Caco-2 (cell line): ENCODE measurements at regions not wholly inside any gene's neighbourhood (a gene's known extent, or its start where the extent isn't known, plus 50 kb on each side); places are given as distances from the start of the nearest gene placed in this dataset.
"Not testable (repeated sequence)": the region's sequence is repeated elsewhere in the genome, so short reads cannot be mapped to it uniquely, and the experiment has no call there.

Experiments used
- BruUV-seq: library from RNA; stranded (reverse); fragments of 400-500 nt; replicated peaks from 2 replicates; lab custom pipeline; 2021; lab: Mats Ljungman, UMichigan
- CTCF ChIA-PET: fragments of 300-600 bp; sonication (Branson Sonifier 250); formaldehyde crosslinking; loops from one replicate; lab custom pipeline; 2022; ENCODE audit warnings: antibody characterized with exemption; lab: Charles Lee
- POLR2A ChIA-PET: fragments of 300-600 bp; sonication (Branson Sonifier 250); formaldehyde crosslinking; loops from one replicate; lab custom pipeline; 2022; ENCODE audit warnings: antibody characterized with exemption; lab: Charles Lee
- DNase-seq, 2 experiments: peaks; one replicate each; pipeline versions ENCODE4 v3.0.0 to v3.0.0-alpha.2; 2020 to 2022
- H3K27me3 ChIP-seq: replicated peaks from 2 replicates; pipeline ENCODE4 v1.6.0; 2011; ENCODE audit warnings: low read length; ENCODE audit not compliant: control insufficient read depth, insufficient read depth
- H3K36me3 ChIP-seq: 2 replicates; pipeline ENCODE4 v1.5.1; 2011; ENCODE audit warnings: low read length; ENCODE audit not compliant: control insufficient read depth, insufficient read depth
- H3K4me1 ChIP-seq: fragments of 250-450 bp; sonication (Bioruptor Pico); 2 replicates; pipeline ENCODE4 v1.5.1; 2020; ENCODE audit warnings: mild to moderate bottlenecking
- H3K4me3 ChIP-seq: 2 replicates; pipeline ENCODE4 v1.5.1; 2011; ENCODE audit warnings: low read depth, mild to moderate bottlenecking, control low read depth, low read length
- H3K9me3 ChIP-seq: fragments of 250-450 bp; sonication (Bioruptor Pico); 2 replicates; pipeline ENCODE4 v1.5.1; 2020; ENCODE audit warnings: mild to moderate bottlenecking, moderate library complexity
- H3K27ac Mint-ChIP-seq: one replicate; pipeline ENCODE4 v1.8.0; 2022; ENCODE audit warnings: mixed read lengths; ENCODE audit not compliant: unreplicated experiment
- H3K27me3 Mint-ChIP-seq: one replicate; pipeline ENCODE4 v1.8.0; 2022; ENCODE audit warnings: mixed read lengths; ENCODE audit not compliant: insufficient read depth, unreplicated experiment
- H3K36me3 Mint-ChIP-seq: one replicate; pipeline ENCODE4 v1.8.0; 2022; ENCODE audit warnings: mild to moderate bottlenecking, mixed read lengths; ENCODE audit not compliant: insufficient read depth, unreplicated experiment
- H3K4me1 Mint-ChIP-seq: one replicate; pipeline ENCODE4 v1.8.0; 2022; ENCODE audit warnings: low read depth, mixed read lengths; ENCODE audit not compliant: unreplicated experiment
- H3K4me3 Mint-ChIP-seq: one replicate; pipeline ENCODE4 v1.8.0; 2022; ENCODE audit warnings: mild to moderate bottlenecking, moderate library complexity, mixed read lengths; ENCODE audit not compliant: unreplicated experiment
- H3K9me3 Mint-ChIP-seq: one replicate; pipeline ENCODE4 v1.8.0; 2022; ENCODE audit warnings: mixed read lengths; ENCODE audit not compliant: unreplicated experiment
- CTCF ChIP-seq, 2 experiments: fragments of 200-600 bp in 1 of 2; IDR thresholded peaks; 1 replicate in 1 of 2; 2 replicates in 1 of 2; pipeline versions ENCODE4 v1.5.1 to v1.8.0; 2011 to 2022; ENCODE audit warnings: antibody characterized with exemption in 1 of 2, control low read depth in 1 of 2, inconsistent platforms in 1 of 2, low read depth in 1 of 2, low read length in 1 of 2, mild to moderate bottlenecking in 1 of 2, moderate library complexity in 1 of 2; ENCODE audit not compliant: insufficient read depth in 1 of 2, severe bottlenecking in 1 of 2, unreplicated experiment in 1 of 2
- intact Hi-C: fragments of 100-400 bp; cut with micrococcal nuclease; formaldehyde crosslinking; loops from one replicate; pipeline ENCODE4 v1.10.0; 2022; ENCODE audit not compliant: unreplicated experiment

GRCh38 chr2:207341804-207342203 is 176.1 kb upstream of the KLF7 start:
- POLR2A ChIA-PET: no interaction called here
- TF ChIP-seq CTCF (IDR thresholded peaks at IDR 0.05; ENCODE audit: insufficient read depth in 1 of 2, low read depth in 1 of 2, low read length in 1 of 2, severe bottlenecking in 1 of 2, unreplicated experiment in 1 of 2): no peak
- CTCF ChIA-PET: interaction anchor here (0.6 kb wide), 1 partner anchor 66 kb away, joined by 3 read pairs; no protein-coding TSS in a partner anchor
- peak in 1 of 2 experiments; percentile 26 for DNase-seq
- no peak overlapping the region for H3K4me3 ChIP-seq
- no TSS peak for BruUV-seq
- no peaks in the 10 kb centered on the region for H3K4me1 ChIP-seq
- H3K27me3 ChIP-seq: no peaks in the 10 kb centered on the region; the same call in 1 of the 2 replicates
- no peaks in the 10 kb centered on the region for H3K9me3 ChIP-seq
- Mint-ChIP-seq H3K4me1 (no peaks in the 10 kb centered on the region), H3K4me3 (no peak overlapping the region), H3K27me3 (no peaks in the 10 kb centered on the region), H3K36me3 (no peaks in the 10 kb centered on the region), H3K27ac (no peak overlapping the region), H3K9me3 (no peaks in the 10 kb centered on the region)
- intact Hi-C loops: loop anchor here (1.0 to 5.0 kb wide), 2 partner anchors 85 to 542 kb away; no protein-coding TSS in a partner anchor
- no peaks in the 10 kb centered on the region for H3K36me3 ChIP-seq

GRCh38 chr2:207344596-207345394 is 179.0 kb upstream of the KLF7 start:
- H3K27me3 Mint-ChIP-seq, H3K4me3 Mint-ChIP-seq, H3K4me1 ChIP-seq, H3K4me3 ChIP-seq, H3K27me3 ChIP-seq, H3K27ac Mint-ChIP-seq, H3K9me3 ChIP-seq, H3K36me3 ChIP-seq, BruUV-seq, POLR2A ChIA-PET, H3K36me3 Mint-ChIP-seq, H3K4me1 Mint-ChIP-seq: not testable (repeated sequence)
- DNase-seq: peak; percentile 37 to 42
- intact Hi-C loops: loop anchor here (1.0 to 5.0 kb wide), 2 partner anchors 87 to 131 kb away; no protein-coding TSS in a partner anchor
- peaks cover 11% of the 10 kb centered on the region for H3K9me3 Mint-ChIP-seq
- CTCF ChIA-PET: interaction anchor here (0.6 kb wide), 1 partner anchor 171 kb away, joined by 3 read pairs; no protein-coding TSS in a partner anchor

GRCh38 chr2:207351171-207351570 is 178.6 kb upstream of the CREB1 start:
- no TSS peak for BruUV-seq
- peaks cover 11% of the 10 kb centered on the region for H3K9me3 Mint-ChIP-seq
- no peak overlapping the region for H3K4me3 ChIP-seq
- ChIA-PET POLR2A (no interaction called here), CTCF (no interaction called here)
- no peaks in the 10 kb centered on the region for H3K9me3 ChIP-seq
- DNase-seq: no peak
- H3K4me1 Mint-ChIP-seq: no peaks in the 10 kb centered on the region
- intact Hi-C loops: no loop called here
- H3K27ac Mint-ChIP-seq: no peak overlapping the region
- no peaks in the 10 kb centered on the region for H3K36me3 ChIP-seq
- H3K27me3 ChIP-seq: no peaks in the 10 kb centered on the region
- H3K4me3 Mint-ChIP-seq: no peak overlapping the region
- H3K36me3 Mint-ChIP-seq: no peaks in the 10 kb centered on the region
- H3K4me1 ChIP-seq: no peaks in the 10 kb centered on the region
- TF ChIP-seq CTCF (IDR thresholded peaks at IDR 0.05; ENCODE audit: insufficient read depth in 1 of 2, low read depth in 1 of 2, low read length in 1 of 2, severe bottlenecking in 1 of 2, unreplicated experiment in 1 of 2): no peak
- peaks cover 5% of the 10 kb centered on the region for H3K27me3 Mint-ChIP-seq
